ENCODE measurements at regions not wholly inside any gene's neighbourhood (a gene's known extent, or its start where the extent isn't known, plus 50 kb on each side); places are given as distances from the start of the nearest gene placed in this dataset.
"Not testable (repeated sequence)": the region's sequence is repeated elsewhere in the genome, so short reads cannot be mapped to it uniquely, and the experiment has no call there.

- Histone ChIP-seq H3K9me3 (0 out of 2 replicates have a peak, but pooled peaks cover 5% of the 10 kb centered on the region), H3K36me3 (ENCODE audit: control insufficient read depth, insufficient read depth, low read length) (no peaks in the 10 kb centered on the region), H3K4me1 (no peaks in the 10 kb centered on the region), H3K4me3 (ENCODE audit: low read depth, low read length) (no peak overlapping the region), H3K27me3 (replicated peaks; ENCODE audit: control insufficient read depth, insufficient read depth, low read length) (no peaks in the 10 kb centered on the region)
- no peak overlapping the region for H3K27ac Mint-ChIP-seq (ENCODE audit: unreplicated experiment)
- no TSS peak for BruUV-seq (replicated peaks)
- no peak overlapping the region for H3K4me3 Mint-ChIP-seq (ENCODE audit: unreplicated experiment)
- no peaks in the 10 kb centered on the region for H3K36me3 Mint-ChIP-seq (ENCODE audit: insufficient read depth, unreplicated experiment)
- peaks cover 18% of the 10 kb centered on the region for H3K27me3 Mint-ChIP-seq (ENCODE audit: insufficient read depth, unreplicated experiment)
- ChIA-PET POLR2A (no interaction called here), CTCF (no interaction called here)
- TF ChIP-seq CTCF (IDR thresholded peaks at IDR 0.05; ENCODE audit: insufficient read depth in 1 of 2, low read depth in 1 of 2, low read length in 1 of 2, severe bottlenecking in 1 of 2, unreplicated experiment in 1 of 2) = no peak
- intact Hi-C loops (cut with micrococcal nuclease; ENCODE audit: unreplicated experiment) = no loop called here
- no peak for DNase-seq
- H3K9me3 Mint-ChIP-seq (ENCODE audit: unreplicated experiment) = no peaks in the 10 kb centered on the region
- no peaks in the 10 kb centered on the region for H3K4me1 Mint-ChIP-seq (ENCODE audit: low read depth, unreplicated experiment)
Measured at GRCh38 chr21:32876426-32876825, 104.9 kb upstream of the PAXBP1 start.

- H3K36me3 ChIP-seq (ENCODE audit: control insufficient read depth, insufficient read depth, low read length); H3K4me3 Mint-ChIP-seq (ENCODE audit: unreplicated experiment); H3K27ac Mint-ChIP-seq (ENCODE audit: unreplicated experiment); POLR2A ChIA-PET; H3K9me3 ChIP-seq; CTCF ChIA-PET; H3K4me1 ChIP-seq; H3K36me3 Mint-ChIP-seq (ENCODE audit: insufficient read depth, unreplicated experiment); H3K4me3 ChIP-seq (ENCODE audit: low read depth, low read length); DNase-seq; H3K9me3 Mint-ChIP-seq (ENCODE audit: unreplicated experiment); BruUV-seq (replicated peaks); H3K27me3 ChIP-seq (replicated peaks; ENCODE audit: control insufficient read depth, insufficient read depth, low read length); intact Hi-C loops (cut with micrococcal nuclease; ENCODE audit: unreplicated experiment); H3K4me1 Mint-ChIP-seq (ENCODE audit: low read depth, unreplicated experiment): not testable (repeated sequence)
- peaks cover 20% of the 10 kb centered on the region for H3K27me3 Mint-ChIP-seq (ENCODE audit: insufficient read depth, unreplicated experiment)
Measured at GRCh38 chr21:32877888-32878287, 106.3 kb upstream of the PAXBP1 start.

GRCh38 chr21:32878661-32879060 is 107.1 kb upstream of the PAXBP1 start:
- H3K4me3 ChIP-seq (ENCODE audit: low read depth, low read length) = no peak overlapping the region
- Mint-ChIP-seq H3K27ac (ENCODE audit: unreplicated experiment) (no peak overlapping the region), H3K4me1 (ENCODE audit: low read depth, unreplicated experiment) (no peaks in the 10 kb centered on the region), H3K9me3 (ENCODE audit: unreplicated experiment) (no peaks in the 10 kb centered on the region), H3K4me3 (ENCODE audit: unreplicated experiment) (no peak overlapping the region), H3K27me3 (ENCODE audit: insufficient read depth, unreplicated experiment) (peaks cover 20% of the 10 kb centered on the region), H3K36me3 (ENCODE audit: insufficient read depth, unreplicated experiment) (no peaks in the 10 kb centered on the region)
- CTCF ChIA-PET = no interaction called here
- H3K4me1 ChIP-seq = no peaks in the 10 kb centered on the region
- H3K27me3 ChIP-seq (replicated peaks; ENCODE audit: control insufficient read depth, insufficient read depth, low read length) = no peaks in the 10 kb centered on the region
- H3K36me3 ChIP-seq (ENCODE audit: control insufficient read depth, insufficient read depth, low read length) = no peaks in the 10 kb centered on the region
- DNase-seq = no peak
- POLR2A ChIA-PET = no interaction called here
- H3K9me3 ChIP-seq = 0 out of 2 replicates have a peak, but pooled peaks cover 2% of the 10 kb centered on the region
- no peak for TF ChIP-seq CTCF (IDR thresholded peaks at IDR 0.05; ENCODE audit: insufficient read depth in 1 of 2, low read depth in 1 of 2, low read length in 1 of 2, severe bottlenecking in 1 of 2, unreplicated experiment in 1 of 2)
- BruUV-seq (replicated peaks) = no TSS peak
- intact Hi-C loops (cut with micrococcal nuclease; ENCODE audit: unreplicated experiment) = no loop called here

- Histone ChIP-seq H3K36me3 (ENCODE audit: control insufficient read depth, insufficient read depth, low read length) (no peaks in the 10 kb centered on the region), H3K4me1 (no peaks in the 10 kb centered on the region), H3K27me3 (replicated peaks; ENCODE audit: control insufficient read depth, insufficient read depth, low read length) (0 out of 2 replicates have a peak, but pooled peaks cover 2% of the 10 kb centered on the region), H3K4me3 (ENCODE audit: low read depth, low read length) (no peak overlapping the region), H3K9me3 (no peaks in the 10 kb centered on the region)
- CTCF ChIA-PET = no interaction called here
- no peaks in the 10 kb centered on the region for H3K36me3 Mint-ChIP-seq (ENCODE audit: insufficient read depth, unreplicated experiment)
- POLR2A ChIA-PET = no interaction called here
- DNase-seq = no peak
- intact Hi-C loops (cut with micrococcal nuclease; ENCODE audit: unreplicated experiment) = no loop called here
- no peaks in the 10 kb centered on the region for H3K9me3 Mint-ChIP-seq (ENCODE audit: unreplicated experiment)
- no peak overlapping the region for H3K27ac Mint-ChIP-seq (ENCODE audit: unreplicated experiment)
- no peaks in the 10 kb centered on the region for H3K4me1 Mint-ChIP-seq (ENCODE audit: low read depth, unreplicated experiment)
- H3K27me3 Mint-ChIP-seq (ENCODE audit: insufficient read depth, unreplicated experiment) = peaks cover 15% of the 10 kb centered on the region
- no peak for TF ChIP-seq CTCF (IDR thresholded peaks at IDR 0.05; ENCODE audit: insufficient read depth in 1 of 2, low read depth in 1 of 2, low read length in 1 of 2, severe bottlenecking in 1 of 2, unreplicated experiment in 1 of 2)
- H3K4me3 Mint-ChIP-seq (ENCODE audit: unreplicated experiment) = no peak overlapping the region
- BruUV-seq (replicated peaks) = no TSS peak
Measured at GRCh38 chr21:32881458-32881857, 109.9 kb upstream of the PAXBP1 start.
